ENCODE measurements at regions not wholly inside any gene's neighbourhood (a gene's known extent, or its start where the extent isn't known, plus 50 kb on each side); places are given as distances from the start of the nearest gene placed in this dataset.

- no peak for TF ChIP-seq CTCF (IDR thresholded peaks at IDR 0.05; ENCODE audit: low read depth, low read length)
These were observed 991.1 kb downstream of the KCNT2 start for GRCh38 chr1:195617106-195617505.

GRCh38 chr1:195608883-195609282 lies 999.4 kb downstream of the KCNT2 start:
- no peak for DNase-seq (ENCODE audit: extremely low read depth, low read depth)
- no peak; the same call in 1 of the 2 replicates for TF ChIP-seq CTCF (IDR thresholded peaks at IDR 0.05; ENCODE audit: low read depth, low read length)

More at GRCh38 chr1:195617106-195617505, 991.1 kb downstream of the KCNT2 start:
- DNase-seq (ENCODE audit: extremely low read depth, low read depth) = no peak

GRCh38 chr1:195606483-195606882 lies 1001.8 kb downstream of the KCNT2 start:
- no peak for TF ChIP-seq CTCF (IDR thresholded peaks at IDR 0.05; ENCODE audit: low read depth, low read length)
- DNase-seq (ENCODE audit: extremely low read depth, low read depth) = no peak

GRCh38 chr1:195604287-195604686 lies 1004.0 kb downstream of the KCNT2 start:
- DNase-seq (ENCODE audit: extremely low read depth, low read depth) = no peak
- no peak for TF ChIP-seq CTCF (IDR thresholded peaks at IDR 0.05; ENCODE audit: low read depth, low read length)

- DNase-seq (ENCODE audit: extremely low read depth, low read depth) = no peak
- TF ChIP-seq CTCF (IDR thresholded peaks at IDR 0.05; ENCODE audit: low read depth, low read length) = no peak
These were observed 1010.3 kb downstream of the KCNT2 start for GRCh38 chr1:195597891-195598290.

GRCh38 chr1:195594773-195595172 lies 1013.5 kb downstream of the KCNT2 start:
- DNase-seq (ENCODE audit: extremely low read depth, low read depth) = no peak
- no peak for TF ChIP-seq CTCF (IDR thresholded peaks at IDR 0.05; ENCODE audit: low read depth, low read length)

GRCh38 chr1:195594322-195594721 lies 1013.9 kb downstream of the KCNT2 start:
- DNase-seq (ENCODE audit: extremely low read depth, low read depth) = no peak

More at GRCh38 chr1:195594322-195594721, 1013.9 kb downstream of the KCNT2 start:
- no peak for TF ChIP-seq CTCF (IDR thresholded peaks at IDR 0.05; ENCODE audit: low read depth, low read length)
